Liver (tissue), 3 donors: ENCODE measurements at regions not wholly inside any gene's neighbourhood (a gene's known extent, or its start where the extent isn't known, plus 50 kb on each side); places are given as distances from the start of the nearest gene placed in this dataset.

Source experiments
- ATF3 ChIP-seq: IDR thresholded peaks from 2 replicates; pipeline ENCODE4 v1.6.1; 2016; ENCODE audit warnings: antibody characterized with exemption
- CTCF ChIP-seq: fragments of 150-350 bp; IDR thresholded peaks from 2 replicates; pipeline ENCODE4 v1.5.1; 2017; ENCODE audit warnings: improper control_type of control experiment, low read depth, low read length; ENCODE audit not compliant: missing input control
- EGR1 ChIP-seq, 2 donors: IDR thresholded peaks; 2 replicates each; pipeline ENCODE4 v1.6.1; 2016 to 2018; ENCODE audit warnings: antibody characterized with exemption in 2 of 2, low read depth in 2 of 2
- GABPA ChIP-seq, 2 donors: IDR thresholded peaks in 1 of 2; conservative IDR thresholded peaks in 1 of 2; 2 replicates each; pipeline ENCODE4 v1.6.1; 2016; ENCODE audit warnings: antibody characterized with exemption in 2 of 2, mild to moderate bottlenecking in 1 of 2, moderate library complexity in 1 of 2
- HNF4A ChIP-seq, 2 donors: conservative IDR thresholded peaks; 2 replicates each; pipeline ENCODE4 v1.6.1; 2016; ENCODE audit warnings: antibody characterized with exemption in 2 of 2, mild to moderate bottlenecking in 2 of 2
- MAX ChIP-seq: IDR thresholded peaks from 2 replicates; pipeline ENCODE4 v1.6.1; 2016; ENCODE audit warnings: antibody characterized with exemption
- RAD21 ChIP-seq, 2 donors: IDR thresholded peaks; 2 replicates each; pipeline ENCODE4 v1.6.1; 2016; ENCODE audit warnings: antibody characterized with exemption in 2 of 2, mild to moderate bottlenecking in 2 of 2
- REST ChIP-seq: IDR thresholded peaks from 2 replicates; pipeline ENCODE4 v1.6.1; 2016; ENCODE audit warnings: antibody characterized with exemption, mild to moderate bottlenecking
- RXRA ChIP-seq, 2 donors: IDR thresholded peaks; 2 replicates each; pipeline ENCODE4 v1.6.1; 2017 to 2018; ENCODE audit warnings: antibody characterized with exemption in 2 of 2, mild to moderate bottlenecking in 1 of 2
- SP1 ChIP-seq: IDR thresholded peaks from 2 replicates; pipeline ENCODE4 v1.6.1; 2018; ENCODE audit warnings: antibody characterized with exemption, mild to moderate bottlenecking
- TAF1 ChIP-seq: conservative IDR thresholded peaks from 2 replicates; pipeline ENCODE4 v1.6.1; 2016; ENCODE audit warnings: antibody characterized with exemption, mild to moderate bottlenecking
- YY1 ChIP-seq: IDR thresholded peaks from 2 replicates; pipeline ENCODE4 v1.6.1; 2016; ENCODE audit warnings: antibody characterized with exemption, mild to moderate bottlenecking
- ZBTB33 ChIP-seq: IDR thresholded peaks from 2 replicates; pipeline ENCODE4 v1.6.1; 2016; ENCODE audit warnings: antibody characterized with exemption
- donor health status: healthy.
- donor health status: healthy.

- no peak for TF ChIP-seq CTCF
- TF ChIP-seq ZBTB33, result no peak
- no peak for TF ChIP-seq TAF1
- TF ChIP-seq GABPA (IDR thresholded peaks at IDR 0.05 in 1 of 2, conservative IDR thresholded peaks at IDR 0.05 in 1 of 2), result no peak
- no peak for TF ChIP-seq REST
- no peak for TF ChIP-seq YY1
- TF ChIP-seq SP1, result no peak
- no peak for TF ChIP-seq HNF4A (conservative IDR thresholded peaks at IDR 0.05)
- no peak for TF ChIP-seq MAX
- TF ChIP-seq ATF3, result no peak
- peak; percentile 61 to 64 for TF ChIP-seq RAD21 (IDR thresholded peaks at IDR 0.05)
- TF ChIP-seq RXRA (IDR thresholded peaks at IDR 0.05), result no peak
- no peak for TF ChIP-seq EGR1 (IDR thresholded peaks at IDR 0.05; ENCODE audit: low read depth in 2 of 2)
Measured at GRCh38 chr21:28742527-28742926, 250.2 kb downstream of the LTN1 start.
